ENCODE measurements at regions not wholly inside any gene's neighbourhood (a gene's known extent, or its start where the extent isn't known, plus 50 kb on each side); places are given as distances from the start of the nearest gene placed in this dataset.

DNA sequence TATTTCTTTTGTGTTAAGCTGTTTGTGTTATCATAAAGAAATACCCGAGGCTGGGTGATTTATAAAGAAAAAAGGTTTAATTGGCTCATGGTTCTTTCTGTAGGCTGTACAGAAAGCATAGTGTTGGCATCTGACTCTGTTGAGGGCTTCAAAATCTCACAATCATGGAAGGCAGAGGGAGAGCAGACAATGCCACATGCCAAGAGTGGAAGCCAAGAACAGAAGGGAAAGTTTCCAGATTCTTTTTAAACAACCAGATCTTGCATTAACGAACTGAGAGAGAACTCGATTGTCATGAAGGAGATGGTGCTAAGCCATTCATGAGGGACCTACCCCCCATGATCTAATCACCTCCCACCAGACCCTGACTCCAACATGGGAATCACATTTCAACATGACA lies 290.1 kb downstream of the BMP2 start:
- TF ChIP-seq EZH2 (optimal IDR thresholded peaks at IDR 0.05; ENCODE audit: low read depth, low read length) (no peak), EZH2phosphoT487 (IDR thresholded peaks at IDR 0.05; ENCODE audit: low read length) (no peak)
- TF ChIP-seq, protein P1, sequence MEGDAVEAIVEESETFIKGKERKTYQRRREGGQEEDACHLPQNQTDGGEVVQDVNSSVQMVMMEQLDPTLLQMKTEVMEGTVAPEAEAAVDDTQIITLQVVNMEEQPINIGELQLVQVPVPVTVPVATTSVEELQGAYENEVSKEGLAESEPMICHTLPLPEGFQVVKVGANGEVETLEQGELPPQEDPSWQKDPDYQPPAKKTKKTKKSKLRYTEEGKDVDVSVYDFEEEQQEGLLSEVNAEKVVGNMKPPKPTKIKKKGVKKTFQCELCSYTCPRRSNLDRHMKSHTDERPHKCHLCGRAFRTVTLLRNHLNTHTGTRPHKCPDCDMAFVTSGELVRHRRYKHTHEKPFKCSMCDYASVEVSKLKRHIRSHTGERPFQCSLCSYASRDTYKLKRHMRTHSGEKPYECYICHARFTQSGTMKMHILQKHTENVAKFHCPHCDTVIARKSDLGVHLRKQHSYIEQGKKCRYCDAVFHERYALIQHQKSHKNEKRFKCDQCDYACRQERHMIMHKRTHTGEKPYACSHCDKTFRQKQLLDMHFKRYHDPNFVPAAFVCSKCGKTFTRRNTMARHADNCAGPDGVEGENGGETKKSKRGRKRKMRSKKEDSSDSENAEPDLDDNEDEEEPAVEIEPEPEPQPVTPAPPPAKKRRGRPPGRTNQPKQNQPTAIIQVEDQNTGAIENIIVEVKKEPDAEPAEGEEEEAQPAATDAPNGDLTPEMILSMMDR (IDR thresholded peaks at IDR 0.05; ENCODE audit: low read length): no peak
